NCI-H526 (cell line): ENCODE measurements at regions not wholly inside any gene's neighbourhood (a gene's known extent, or its start where the extent isn't known, plus 50 kb on each side); places are given as distances from the start of the nearest gene placed in this dataset.
A peak's percentile ranks its signal among the peaks of the same experiment; 100 is the strongest.
"Not testable (repeated sequence)": the region's sequence is repeated elsewhere in the genome, so short reads cannot be mapped to it uniquely, and the experiment has no call there.

Source experiments
- DNase-seq, 2 experiments: peaks; one replicate each; lab custom pipeline; 2025; lab: John Stamatoyannopoulos, UW

DNA sequence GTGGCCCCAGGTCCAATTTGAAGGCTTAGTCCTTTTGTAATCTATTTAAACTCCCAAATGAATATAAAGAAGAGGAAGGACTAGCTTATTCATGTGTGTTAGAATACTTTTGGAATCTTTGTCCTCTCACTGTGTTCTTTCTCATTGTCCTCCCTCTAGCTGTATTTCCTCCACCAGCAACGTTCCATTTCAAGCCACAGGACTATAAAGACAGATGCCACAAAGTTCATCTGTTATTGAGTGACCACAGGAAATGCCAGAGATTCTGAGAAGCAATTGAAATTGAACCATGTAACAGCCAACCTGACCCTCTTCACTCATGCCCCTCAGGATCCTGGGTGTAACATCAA is 336.6 kb upstream of the API5 start:
- no peak for DNase-seq

DNA sequence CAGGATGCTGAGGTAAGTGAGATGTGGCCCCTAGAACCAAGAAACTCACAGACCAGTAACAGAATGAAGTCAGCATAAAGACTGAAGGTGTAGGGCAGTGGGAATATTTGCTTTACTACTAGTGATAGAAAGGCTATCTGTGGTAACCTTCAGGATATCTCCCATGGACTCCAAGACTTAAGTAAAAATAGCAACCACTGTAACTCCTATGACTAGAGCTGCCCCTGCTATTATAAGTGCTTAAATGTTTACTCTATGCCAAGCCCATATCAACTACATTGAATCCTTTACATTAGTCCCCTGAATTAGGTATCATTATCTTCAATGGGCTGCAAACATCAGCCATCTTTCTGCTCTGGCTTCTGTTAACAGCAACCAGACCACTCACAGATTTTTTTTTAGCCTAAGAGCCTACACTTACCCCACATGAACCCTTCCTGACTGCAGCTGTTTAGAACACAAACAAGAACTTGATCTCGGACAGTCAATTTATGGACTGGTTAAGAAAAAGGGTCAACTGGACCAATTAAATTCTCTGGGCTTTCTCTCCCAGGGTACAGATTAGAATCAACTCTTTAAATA is 335.1 kb upstream of the API5 start:
- no peak for DNase-seq

DNA sequence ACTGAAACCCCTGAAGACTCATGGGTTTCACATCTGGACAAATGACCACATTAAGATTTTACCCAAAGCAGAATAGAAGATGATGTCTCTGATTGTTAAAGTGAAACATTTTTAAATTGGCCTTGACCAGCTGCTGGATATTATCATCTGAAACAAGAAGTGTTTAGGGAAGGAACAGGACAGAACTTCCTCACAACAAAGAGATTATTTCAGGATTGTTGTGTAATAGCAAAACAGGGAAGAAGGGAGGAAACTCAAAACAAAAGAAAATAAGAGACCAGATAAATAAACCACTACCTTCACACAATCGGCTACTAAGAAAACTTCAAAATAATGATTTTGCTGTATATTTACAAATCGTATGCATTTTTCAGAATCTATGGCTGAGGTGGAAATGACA is 319.2 kb upstream of the API5 start:
- DNase-seq: no peak

DNA sequence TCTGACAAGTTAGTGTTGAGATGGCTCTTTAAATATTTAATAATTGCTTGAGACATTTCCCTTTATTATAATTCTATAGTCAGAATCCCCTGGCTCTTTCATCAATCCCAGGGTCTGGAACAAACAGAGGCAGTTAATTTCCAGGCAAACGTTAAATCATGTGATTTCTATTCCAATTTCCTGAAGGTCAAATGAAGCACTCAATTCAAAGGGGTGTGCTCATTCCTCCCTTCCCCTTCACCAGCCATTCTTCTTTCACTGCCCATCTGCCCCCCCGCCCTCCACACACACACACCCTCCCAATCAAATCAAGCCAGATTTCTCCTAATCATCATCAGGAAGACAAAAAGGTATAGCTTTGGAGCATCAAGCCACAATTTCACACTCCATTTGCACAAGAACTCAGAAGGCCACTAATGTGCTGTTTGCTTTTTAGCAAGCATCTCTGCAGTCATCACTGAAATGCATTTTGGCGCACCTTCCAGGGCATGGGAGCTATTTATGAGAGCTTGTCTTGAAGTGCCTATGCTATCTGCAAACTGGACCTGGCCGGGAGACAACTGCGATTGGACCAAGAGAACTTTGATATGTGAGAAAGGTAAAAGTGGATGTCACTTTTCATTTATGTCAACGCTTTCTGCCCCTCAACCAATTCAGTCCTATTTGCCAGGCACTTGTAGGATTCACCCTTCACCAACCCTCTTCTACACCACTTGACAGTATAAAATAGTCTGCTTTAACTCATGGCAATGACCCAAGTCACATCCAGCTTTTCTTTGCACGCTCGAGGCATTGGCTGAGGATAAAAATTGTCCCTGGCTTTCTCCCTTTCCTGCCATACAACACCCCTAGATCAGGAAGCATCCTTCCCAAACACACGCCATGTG is 315.1 kb upstream of the API5 start:
- DNase-seq: no peak

DNA sequence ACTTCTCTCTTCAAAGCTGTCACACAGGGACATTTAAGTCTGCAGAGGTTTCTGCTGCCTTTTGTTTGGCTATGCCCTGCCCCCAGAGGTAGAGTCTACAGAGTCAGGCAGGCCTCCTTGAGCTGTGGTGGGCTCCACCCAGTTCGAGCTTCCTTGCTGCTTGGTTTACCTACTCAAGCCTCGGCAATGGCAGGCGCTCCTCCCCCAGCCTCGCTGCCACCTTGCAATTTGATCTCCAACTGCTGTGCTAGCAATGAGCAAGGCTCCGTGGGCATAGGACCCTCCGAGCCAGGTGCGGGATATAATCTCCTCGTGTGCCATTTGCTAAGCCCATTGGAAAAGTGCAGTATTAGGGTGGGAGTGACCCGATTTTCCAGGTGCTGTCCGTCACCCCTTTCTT is 306.9 kb upstream of the API5 start:
- DNase-seq: not testable (repeated sequence)

DNA sequence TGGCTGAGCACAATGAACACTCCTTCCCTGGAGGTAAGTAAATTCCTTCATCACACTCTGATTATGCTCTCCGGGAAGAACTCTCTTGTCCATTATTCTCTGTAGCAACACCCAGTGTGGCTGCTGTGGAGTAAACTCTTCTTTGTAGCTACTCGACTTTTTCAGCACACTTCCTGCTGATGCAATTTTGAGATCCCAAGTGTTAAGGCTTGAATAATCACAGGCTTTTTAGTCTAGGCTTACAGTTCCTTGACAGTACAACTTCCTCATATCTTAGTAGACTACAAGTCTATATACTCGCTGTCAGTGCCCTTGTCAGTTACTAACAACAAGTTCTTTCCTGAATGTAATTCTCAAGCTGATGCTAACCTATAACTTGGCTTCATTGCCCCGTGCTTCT is 301.8 kb upstream of the API5 start:
- no peak for DNase-seq

DNA sequence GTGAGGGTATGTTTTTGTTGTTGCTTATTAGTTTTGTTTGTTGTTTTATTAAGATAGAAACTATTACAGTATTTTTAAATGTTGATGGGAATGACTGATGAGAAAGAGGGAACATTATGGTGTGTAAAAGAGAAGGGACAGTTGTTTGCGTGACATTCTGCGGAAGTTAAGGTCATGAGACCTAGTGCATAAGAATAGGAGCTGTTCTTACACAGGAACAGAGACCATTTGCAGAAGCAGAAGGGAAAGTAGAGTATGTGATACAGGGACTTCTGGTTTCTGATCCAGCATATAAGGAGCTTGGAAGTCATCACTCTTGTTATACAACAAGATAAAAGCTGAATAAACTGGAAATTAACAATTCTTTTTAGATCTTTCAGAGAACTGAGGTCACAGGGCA is 299.2 kb upstream of the API5 start:
- DNase-seq: no peak

DNA sequence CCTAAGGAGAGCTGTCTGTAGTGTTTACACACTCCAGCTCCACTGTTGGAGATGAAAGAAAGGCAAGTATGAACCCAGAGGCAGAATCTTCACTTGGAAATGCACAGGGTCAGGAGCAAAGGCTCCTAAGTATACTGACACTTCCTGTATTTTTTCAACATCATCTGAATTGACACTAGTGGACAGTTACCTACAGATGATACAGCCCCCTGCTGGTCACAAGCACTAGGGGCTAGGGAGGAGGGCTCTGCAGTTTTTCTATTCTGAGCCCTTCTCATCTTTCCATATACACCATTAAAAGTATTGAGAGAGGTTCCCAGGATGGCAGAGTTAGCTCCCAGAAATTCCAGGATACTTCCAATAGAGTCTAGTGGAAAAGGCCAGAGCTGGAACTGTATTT is 290.3 kb upstream of the API5 start:
- DNase-seq: peak in 1 of 2 experiments; percentile 15

DNA sequence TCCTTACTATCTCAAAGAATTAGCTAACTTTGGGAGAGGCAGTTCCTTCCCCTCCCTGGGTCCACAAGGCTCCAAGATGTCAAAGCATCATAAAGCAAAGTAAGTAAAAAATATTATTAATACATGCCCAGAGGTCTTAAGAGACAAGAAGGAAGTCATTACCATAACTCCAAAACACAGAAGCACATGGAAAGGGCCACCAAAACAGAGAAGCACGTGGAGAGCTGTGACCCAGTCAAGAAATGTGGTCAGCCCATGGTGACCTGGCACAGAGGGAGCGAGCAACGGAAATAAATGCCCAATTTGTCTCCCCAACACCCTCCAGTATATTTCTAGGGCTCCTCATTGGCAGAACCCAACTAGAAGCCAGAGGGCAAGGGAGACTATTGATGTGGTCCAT is 277.5 kb upstream of the API5 start:
- no peak for DNase-seq

DNA sequence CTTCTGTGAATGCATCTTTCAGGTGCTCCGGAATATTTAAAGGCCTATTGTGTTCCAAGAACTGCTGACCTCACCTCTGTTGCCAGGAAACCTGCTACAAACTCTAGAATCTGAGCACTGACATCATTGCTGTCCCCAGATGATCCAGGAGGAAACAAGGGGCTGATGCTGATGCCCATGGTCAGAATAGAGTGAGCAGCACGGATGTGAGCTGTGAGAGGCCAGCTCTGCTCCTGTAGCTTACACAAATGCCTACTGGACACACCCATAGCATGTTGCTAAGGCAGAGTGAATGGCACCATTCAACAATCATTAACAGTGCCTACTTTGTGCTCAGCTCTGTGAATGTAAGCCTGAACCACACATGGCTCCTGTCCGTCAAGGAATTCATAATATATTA is 276.7 kb upstream of the API5 start:
- DNase-seq: no peak

DNA sequence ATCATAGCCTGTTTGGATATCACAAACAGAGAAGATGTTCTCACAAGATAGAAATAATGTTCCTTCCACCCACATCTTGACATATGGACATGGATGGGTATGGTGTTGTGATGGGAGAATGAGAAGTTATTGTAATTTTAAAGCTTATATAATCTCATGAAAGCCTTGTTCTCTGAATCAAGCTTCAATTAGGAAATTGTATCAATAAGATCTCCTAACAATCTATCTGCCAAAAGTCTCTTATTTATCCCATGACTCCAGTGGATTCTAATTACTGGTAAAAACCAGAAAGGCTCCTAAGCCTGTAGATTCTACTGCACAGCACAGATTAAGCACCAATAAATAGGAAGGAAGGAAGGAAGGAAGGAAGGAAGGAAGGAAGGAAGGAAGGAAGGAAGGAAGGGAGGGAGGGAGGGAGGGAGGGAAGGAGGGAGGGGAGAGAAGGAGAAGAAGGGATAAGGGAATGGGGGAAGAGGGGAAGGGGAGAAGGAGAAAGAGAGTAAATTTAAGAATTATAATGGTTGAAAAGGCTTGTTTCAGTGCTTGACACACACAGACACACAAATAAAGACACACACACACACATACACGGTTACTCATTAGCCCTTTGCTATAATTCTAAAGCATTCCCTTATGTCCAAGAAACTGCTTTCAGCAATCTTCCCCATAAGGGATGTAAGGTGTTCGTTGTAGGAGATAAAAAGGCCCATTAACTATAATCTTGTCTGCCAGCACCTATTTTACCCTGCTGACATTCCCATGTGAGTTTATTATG is 258.0 kb upstream of the API5 start:
- DNase-seq: no peak

DNA sequence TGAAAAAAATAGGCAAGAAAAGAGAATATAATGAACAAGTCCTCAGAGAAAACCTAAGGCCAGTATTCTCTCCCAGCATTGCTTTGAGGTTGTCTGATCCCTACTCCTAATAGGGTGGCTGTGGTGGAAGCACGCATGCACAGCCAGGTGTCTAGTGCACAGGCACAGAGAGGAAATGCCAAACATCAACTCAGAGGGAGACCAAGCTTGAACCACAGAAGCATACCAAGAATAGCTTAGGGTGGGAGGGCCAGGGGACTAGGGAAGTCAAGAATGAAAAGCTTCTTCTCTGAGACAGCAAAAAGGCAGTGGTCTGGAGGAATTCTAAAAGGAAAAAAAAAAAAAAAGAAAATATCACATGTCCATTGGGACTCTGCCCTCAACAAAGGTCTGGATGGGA is 244.1 kb upstream of the API5 start:
- DNase-seq: no peak

DNA sequence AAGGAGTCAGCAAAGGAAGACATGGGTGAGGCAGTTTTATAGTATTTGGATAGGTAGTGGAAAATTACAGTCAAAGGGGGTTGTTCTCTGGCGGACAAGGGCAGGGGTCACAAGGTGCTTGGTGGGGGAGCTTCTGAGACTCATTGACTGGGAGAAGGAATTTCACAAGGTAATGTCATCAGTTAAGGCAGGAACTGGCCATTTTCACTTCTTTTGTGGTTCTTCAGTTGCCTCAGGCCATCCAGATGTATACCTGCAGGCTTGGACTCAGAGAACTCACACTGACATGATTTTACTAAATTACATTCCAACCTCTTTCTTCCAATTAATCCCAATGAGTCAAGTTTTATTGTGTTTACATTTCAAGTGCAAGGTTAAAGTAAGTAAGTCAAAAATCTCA is 240.5 kb upstream of the API5 start:
- DNase-seq: no peak

DNA sequence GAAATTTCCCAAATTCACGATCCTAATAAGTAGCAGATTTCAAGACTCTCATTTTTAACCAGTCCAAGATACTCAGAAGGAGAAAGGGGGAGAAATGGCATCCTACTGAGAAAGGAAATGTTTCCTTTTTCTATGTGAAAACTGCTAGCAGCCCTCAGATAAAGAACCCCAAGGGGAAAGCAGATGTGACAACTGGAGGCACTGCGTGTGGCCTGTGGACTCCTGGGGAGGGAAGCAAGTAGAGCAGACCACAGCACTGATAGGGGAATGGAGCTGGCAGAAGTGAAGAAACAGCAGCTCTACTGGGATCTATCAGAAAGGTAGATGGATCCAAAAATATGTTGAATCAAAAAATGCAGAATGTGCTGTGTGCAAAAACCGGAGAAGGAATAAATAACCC is 239.7 kb upstream of the API5 start:
- no peak for DNase-seq

DNA sequence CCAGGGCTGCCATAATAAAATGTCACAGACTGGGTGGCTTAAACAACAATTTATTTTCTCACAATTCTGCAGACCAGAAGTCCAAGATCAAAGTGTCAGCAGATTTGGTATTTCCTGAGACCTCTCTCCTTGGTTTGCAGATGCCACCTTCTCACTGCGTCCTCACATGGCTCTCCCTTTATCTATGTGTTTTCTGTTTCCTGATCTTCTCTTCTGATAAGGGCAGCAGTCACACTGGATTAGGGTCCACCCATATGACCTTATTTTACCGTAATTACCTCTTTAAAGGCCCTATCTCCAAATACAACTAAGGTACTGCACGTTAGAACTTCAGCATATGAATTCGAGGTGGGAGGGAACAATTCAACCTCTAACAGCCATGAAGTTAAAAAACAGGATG is 238.9 kb upstream of the API5 start:
- DNase-seq: no peak

DNA sequence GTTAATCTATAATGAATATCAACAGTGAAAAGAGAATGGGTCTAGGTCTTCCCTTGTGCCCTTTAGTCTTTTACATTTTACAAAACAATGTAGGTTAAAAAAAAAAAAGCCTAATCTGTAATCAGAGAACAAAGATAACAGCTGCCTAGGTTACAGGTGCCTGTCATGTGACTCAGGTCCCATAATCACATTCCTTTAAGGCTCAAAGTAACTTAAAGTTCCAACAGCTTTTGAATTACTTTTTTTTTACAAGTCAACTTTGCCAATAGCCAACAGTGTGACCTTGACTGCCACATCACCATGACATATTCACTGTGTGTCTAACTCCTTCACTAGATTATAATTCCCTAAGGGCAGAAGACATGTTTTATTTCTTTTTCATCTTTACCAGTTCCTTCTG is 237.0 kb upstream of the API5 start:
- no peak for DNase-seq

DNA sequence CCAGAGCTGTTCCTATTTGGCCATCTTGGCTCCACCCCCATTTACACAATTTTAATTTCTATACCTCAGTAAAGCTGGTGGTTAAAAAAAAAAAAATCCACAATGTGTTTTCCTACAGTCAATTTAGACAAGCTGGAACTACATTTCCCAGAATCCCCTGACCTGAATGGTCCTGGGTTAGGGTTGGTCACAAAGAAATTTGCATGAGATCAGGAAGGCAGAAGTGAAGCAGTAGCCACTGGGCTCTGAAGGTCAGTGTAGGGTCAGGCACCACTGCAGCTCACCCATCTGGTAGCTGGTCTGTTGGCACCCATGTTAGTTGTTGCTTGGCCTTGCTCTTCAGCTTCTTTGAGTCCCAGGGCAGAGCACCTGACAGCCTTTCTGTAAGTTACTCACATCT is 210.7 kb upstream of the API5 start:
- no peak for DNase-seq

DNA sequence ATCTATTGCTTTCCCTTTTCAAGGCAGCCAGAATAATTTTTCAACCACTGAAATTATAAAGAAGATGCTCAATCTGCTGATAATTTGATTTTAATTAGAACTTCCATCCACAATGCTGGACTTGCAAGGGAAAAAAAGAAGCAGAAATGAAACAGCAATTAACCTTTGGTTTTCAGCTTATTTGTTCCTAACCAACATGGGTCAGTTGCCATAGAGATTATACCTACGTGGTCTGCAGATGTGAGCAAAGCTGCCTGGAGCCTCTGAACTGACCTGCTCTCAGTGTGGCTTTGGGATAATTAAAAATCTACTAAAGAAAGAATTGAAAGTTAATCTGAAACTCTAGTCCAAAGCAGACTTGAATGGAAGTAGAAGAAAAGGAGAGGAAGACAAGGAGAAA is 195.7 kb upstream of the API5 start:
- DNase-seq: no peak

DNA sequence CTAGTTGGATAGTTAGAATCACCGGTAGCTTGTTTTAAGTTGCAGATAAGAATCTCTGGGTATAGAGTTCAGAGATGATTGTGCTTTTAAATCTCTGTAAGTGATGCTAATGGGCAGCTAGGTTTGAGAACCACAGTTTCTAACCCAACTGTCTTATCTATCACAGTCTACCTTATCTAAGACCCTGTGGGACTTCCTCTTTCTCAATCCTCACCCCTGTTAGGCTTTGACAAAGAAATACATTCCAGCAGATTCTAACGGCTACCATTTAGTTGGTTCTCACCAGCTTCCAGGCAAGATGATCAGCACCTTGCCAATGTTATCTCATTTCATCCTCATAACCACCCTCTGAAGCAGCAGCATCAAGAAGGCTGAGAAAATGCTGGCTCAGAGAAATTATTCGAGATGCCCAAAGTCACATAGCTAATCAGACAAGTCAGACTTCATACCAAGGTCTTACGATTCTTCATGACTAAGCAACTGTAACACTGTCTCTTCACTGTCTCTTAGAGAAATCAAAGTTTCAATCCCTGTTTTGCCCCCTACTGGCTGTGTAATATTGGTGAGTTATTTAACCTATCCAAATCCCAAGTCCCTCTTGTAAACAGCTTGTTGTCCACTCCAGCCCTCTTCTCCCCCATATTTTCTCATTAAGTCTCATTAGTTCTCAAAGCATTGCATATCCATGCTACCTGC is 192.4 kb upstream of the API5 start:
- no peak for DNase-seq

DNA sequence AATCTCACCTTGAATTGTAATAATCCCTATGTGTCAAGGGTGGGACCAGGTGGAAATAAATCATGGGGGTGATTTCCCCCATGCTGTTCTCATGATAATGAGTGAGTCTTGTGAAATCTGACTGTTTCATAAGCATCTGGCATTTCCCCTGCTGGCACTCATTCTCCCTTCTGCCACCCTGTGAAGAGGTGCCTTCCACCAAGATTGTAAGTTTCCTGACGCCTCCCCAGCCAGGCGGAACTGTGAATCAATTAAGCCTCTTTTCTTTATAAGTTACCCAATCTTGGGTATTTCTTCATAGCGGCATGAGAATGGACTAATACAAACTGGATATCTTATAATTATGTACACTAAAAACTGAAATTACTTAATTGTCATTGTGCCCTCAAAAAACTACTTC is 189.2 kb upstream of the API5 start:
- DNase-seq: no peak

DNA sequence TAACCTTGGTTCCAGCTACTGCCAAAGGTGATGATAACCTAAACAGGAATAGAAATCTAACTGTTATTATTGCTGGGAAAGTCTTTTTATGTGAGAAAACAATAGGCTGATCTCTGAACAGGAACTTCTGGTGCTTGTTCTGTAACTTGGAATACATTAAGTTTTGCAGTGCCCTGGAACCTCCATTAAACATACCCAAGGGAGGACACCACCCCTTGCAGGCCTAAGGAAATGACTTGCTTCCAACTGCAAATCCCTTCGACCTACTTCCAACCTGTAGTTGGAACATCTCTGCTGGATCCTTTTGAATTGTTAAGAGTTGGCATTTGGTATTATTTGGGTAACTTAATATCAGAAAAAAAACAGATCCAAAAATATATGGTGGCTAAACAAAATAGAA is 188.4 kb upstream of the API5 start:
- DNase-seq: no peak

DNA sequence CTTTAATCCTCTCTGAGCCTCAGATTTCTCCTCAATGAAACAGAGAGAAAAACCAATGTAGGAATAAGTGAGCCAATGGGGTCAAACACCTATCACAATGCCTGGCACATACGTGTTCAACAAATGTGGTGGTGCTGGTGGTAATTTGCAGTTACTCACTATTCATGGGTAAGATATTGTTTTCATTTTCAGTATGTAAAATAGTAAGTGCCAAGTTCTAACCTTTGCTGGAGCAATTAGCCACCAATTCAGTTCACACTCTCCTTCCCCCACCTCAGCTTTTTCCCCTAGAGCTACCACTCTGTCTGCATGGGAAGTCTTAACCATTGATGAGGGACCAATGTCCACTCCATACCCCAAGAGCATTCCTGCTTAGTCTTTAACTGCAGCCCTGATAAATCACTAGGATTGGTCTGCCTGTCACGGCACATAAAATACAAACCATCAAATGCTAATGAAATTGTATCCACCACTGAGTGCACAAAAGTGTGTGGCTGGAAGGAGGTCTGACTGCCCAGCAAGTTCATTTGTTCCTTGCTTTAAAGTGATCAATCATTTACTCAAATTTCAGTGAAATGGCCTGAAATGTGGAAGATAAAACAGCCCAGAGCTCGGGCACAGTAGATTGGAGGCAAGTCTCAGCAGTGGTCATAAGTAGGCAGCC is 187.4 kb upstream of the API5 start:
- DNase-seq: no peak
